Mesenteric fat pad (tissue), 1 donor: ENCODE measurements at regions not wholly inside any gene's neighbourhood (a gene's known extent, or its start where the extent isn't known, plus 50 kb on each side); places are given as distances from the start of the nearest gene placed in this dataset.

ENCODE experiments used
- DNase-seq: peaks from one replicate; pipeline ENCODE4 v3.0.0-alpha.2; 2020; ENCODE audit warnings: low spot score
- donor health status: DM: yes; HTN: yes; CAD: no.

- no peak for DNase-seq
Measured at GRCh38 chr11:70862093-70862492, 390.3 kb downstream of the SHANK2 start.

- no peak for DNase-seq
Measured at GRCh38 chr11:70863186-70863585, 389.2 kb downstream of the SHANK2 start.

GRCh38 chr11:70863993-70864392, 388.4 kb downstream of the SHANK2 start:
- no peak for DNase-seq

DNA sequence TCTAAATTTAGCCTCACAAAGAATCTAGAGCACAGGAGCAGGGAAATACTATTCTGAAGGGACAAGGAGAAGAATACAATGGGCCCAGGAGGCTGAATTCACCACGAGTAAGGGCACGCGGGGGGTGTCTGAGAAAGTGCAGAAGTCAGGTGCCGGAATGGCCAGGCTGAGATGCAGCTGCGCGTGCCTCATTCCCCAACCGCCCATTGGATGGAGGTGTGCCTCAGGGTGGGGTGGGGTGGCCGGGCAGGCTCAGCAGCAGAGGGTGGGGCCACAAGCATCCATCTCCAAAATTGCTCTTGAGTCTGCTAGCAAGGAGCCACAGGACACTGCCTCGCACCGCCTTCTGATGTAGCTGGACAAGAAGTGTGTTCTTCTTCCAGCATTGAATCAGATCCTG, 387.0 kb downstream of the SHANK2 start:
- DNase-seq: no peak

DNA sequence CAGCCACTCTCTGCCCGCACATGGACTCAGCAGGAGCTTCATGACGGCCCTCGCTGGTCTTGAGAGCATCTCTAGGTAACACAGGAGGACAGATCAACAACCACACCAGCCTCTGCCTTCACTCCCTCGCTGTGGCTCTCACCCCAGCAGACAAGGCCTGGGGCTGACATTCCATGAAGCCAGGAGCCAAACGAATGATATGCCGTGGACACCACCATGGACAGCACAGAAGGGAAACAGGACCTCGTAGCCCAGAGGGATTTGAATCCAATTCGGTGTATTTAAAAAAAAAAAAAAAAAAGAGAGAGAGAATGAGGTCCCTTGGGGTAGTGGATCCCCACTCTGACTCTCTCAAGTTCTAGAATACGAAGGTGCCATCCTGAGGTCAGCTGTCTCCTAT, 385.5 kb downstream of the SHANK2 start:
- no peak for DNase-seq

- DNase-seq: no peak
Measured at GRCh38 chr11:70867281-70868047, 384.9 kb downstream of the SHANK2 start.

GRCh38 chr11:70868341-70868885, 384.0 kb downstream of the SHANK2 start:
- no peak for DNase-seq

GRCh38 chr11:70869054-70869453, 383.3 kb downstream of the SHANK2 start:
- no peak for DNase-seq

GRCh38 chr11:70871881-70872280, 380.5 kb downstream of the SHANK2 start:
- DNase-seq: no peak

GRCh38 chr11:70872299-70872698, 380.1 kb downstream of the SHANK2 start:
- no peak for DNase-seq

- DNase-seq: no peak
Measured at GRCh38 chr11:70872955-70873735, 379.2 kb downstream of the SHANK2 start.

DNA sequence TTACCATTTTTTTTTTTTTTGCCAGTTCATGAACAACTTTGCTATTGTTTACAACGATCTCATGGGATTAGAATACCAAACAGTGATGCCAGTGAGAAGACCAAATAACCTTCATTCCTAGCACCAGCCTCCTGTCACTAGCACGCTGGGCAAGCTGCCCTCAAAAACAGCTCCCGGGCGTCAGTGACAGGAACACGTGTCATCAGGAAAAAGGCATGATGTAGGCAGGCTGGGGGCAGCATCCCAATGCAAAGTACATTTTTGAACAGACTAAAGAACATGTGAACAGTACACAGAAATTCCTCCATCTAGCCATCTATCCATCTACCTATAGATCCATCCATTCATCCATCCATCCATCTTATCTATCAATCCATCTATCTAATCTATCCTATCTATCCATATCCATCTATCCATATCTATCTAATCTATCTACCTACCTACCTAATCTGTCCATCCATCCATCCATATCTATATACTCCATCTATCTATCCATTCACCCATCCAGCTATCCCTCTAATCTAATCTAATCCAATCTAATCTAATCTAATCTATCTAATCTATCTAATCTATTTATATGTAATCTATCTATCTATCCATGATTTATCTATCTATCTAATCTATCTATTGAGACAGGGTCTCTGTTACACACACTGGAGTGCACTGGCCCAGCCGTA, 378.5 kb downstream of the SHANK2 start:
- no peak for DNase-seq

DNA sequence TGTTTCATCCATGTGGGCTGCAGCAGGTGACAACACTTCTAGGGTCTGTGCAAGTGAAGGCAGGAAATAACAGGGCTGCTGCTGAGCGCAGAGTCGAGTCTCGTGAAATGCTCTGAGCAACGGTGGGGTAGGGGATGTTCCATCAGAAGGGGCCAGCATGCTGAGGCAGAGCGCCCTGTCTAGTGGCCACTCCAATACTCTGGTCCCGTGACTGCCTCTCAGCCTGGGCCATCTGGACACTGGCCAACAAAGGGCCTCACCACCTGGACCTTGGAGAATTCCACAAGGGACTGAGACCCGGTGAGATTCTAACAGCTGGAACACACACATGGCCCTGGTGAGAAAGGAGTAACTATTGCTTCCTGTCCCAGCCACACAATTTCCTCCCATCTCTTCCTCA, 375.7 kb downstream of the SHANK2 start:
- DNase-seq: no peak

GRCh38 chr11:70877151-70877550, 375.2 kb downstream of the SHANK2 start:
- no peak for DNase-seq

- DNase-seq: no peak
Measured at GRCh38 chr11:70878366-70878765, 374.0 kb downstream of the SHANK2 start.

DNA sequence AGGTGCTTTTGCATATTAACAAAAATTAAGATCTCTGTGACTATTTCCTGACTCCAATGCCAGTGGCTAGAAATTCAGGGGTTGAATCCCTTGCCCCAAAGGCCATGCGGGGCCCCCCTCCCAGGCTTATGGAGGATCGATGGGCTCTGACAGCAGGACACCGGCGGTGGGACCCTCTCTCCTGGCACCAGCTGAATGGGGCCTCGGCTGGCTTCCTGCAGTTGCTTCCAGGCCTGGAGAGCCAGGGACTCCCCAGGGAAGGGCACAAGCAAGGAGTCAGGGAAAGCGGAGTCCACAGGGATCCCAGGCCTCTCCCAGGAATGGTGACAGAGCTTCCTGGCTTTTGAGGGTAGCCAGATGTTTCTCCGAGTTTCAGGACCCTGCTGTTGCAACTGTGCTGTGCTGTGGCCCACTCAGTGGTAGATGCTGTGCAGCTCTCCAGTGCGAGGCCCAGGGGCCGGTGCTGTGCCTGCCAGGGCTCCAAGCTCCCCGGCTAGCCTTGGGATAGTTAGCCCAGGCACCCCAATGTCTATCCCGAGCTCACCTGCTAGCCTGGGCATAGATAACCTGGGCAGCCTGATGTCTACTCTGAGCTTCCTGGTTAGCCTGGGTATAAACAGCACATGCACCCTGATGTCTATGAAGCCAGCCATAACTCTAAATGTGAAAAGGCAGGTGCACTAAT, 372.6 kb downstream of the SHANK2 start:
- DNase-seq: no peak

DNA sequence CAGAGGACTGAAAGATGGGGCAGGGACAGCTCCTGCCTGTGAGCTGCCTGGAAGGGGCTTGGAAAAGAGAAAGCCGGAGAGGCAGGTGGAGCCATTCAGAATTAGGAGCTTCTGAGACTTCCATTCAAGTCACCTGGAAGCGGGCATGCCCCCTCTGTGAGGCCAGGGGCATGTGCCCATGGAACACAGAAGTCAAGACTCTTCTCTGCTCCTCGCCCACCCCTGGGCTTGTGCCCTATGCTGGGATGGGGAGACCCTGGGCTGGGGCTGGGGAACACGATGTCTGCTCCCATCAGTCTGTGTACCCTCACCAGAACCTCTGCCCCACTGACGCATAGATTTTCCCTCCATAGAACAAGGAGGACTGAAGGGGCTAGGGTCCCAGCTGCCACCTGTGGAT, 372.0 kb downstream of the SHANK2 start:
- DNase-seq: no peak

- DNase-seq: no peak
Measured at GRCh38 chr11:70881948-70882715, 370.2 kb downstream of the SHANK2 start.

DNA sequence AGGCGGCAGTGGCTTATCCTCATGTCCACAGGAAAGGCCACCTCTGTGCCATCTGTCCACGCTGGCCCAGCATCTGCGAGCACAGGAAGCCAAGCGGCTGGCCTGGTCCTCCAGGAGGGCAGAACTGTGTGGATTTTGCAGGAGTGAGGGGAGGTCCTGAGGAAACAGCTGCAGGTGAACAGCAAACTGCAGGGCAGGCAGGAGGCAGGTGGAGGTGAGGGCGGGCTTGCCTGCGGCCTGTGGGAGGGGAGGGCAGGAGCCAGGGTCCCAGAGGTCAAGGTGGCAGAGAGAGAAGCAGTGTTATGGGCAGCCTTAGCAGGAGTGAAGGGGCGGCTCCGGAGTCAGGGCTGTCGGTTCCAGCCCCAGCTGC, 369.7 kb downstream of the SHANK2 start:
- DNase-seq: no peak

DNA sequence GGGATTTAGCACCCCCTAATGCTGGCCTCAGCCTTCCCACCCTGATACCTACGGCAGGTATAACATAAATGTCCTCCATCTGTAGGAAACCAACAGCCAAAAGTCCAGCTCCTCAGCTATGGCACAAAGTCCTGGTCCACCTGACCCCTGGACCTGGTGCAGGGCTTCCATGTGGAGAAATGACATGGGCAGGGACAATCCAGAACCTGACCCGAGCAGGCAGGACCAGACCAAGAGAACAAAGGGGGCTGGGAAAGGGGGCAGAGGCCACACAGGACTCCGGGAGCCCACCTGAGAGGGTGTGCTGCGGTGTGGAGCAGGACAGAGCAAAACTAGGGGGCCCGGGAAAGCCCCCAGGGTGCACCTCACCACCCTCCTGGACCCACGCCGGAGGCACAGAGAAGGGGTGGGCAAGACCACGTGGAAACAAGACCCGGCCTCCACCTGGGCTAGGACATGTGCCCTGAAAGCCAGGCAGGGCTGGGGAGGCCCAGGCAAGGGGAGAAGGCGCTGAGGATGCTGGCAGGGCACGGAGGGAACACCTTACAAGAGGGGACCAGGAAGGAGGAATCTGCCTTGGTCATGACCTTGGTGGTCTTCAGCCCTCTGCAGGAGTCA, 368.9 kb downstream of the SHANK2 start:
- DNase-seq: no peak
